T-cell (primary cell): ENCODE measurements at regions not wholly inside any gene's neighbourhood (a gene's known extent, or its start where the extent isn't known, plus 50 kb on each side); places are given as distances from the start of the nearest gene placed in this dataset.
"Not testable (repeated sequence)": the region's sequence is repeated elsewhere in the genome, so short reads cannot be mapped to it uniquely, and the experiment has no call there.

Experiments
- ATAC-seq, 4 experiments: fragments of 200-7000 bp in 3 of 4; fragments of 150-1000 bp in 1 of 4; cut with Tn5 transposase; replicated peaks in 1 of 4; 1 replicate in 3 of 4; 2 replicates in 1 of 4; pipeline ENCODE4 v1.10.0; 2021; ENCODE audit warnings: moderate library complexity in 3 of 4, mild to moderate bottlenecking in 2 of 4, moderate number of reproducible peaks in 1 of 4
- CTCF ChIA-PET, 2 donors: fragments of 300-600 bp; sonication (Branson Sonifier 250); formaldehyde crosslinking; loops; one replicate each; lab custom pipeline; 2022; ENCODE audit warnings: antibody characterized with exemption in 2 of 2; lab: Charles Lee
- POLR2A ChIA-PET, 2 donors: fragments of 300-600 bp; sonication (Branson Sonifier 250); formaldehyde crosslinking; loops; one replicate each; lab custom pipeline; 2022; ENCODE audit warnings: antibody characterized with exemption in 2 of 2; lab: Charles Lee
- DNase-seq, 35 experiments: peaks; one replicate each; pipeline versions ENCODE4 v3.0.0 to v3.0.0-alpha.2; 2013 to 2023
- H3K27ac ChIP-seq: one replicate; pipeline ENCODE4 v1.5.1; 2013; ENCODE audit warnings: low read length
- H3K27me3 ChIP-seq, 2 experiments: replicated peaks in 1 of 2; 1 replicate in 1 of 2; 2 replicates in 1 of 2; pipeline versions ENCODE4 v1.6.1 to v1.7.0; 2013; ENCODE audit warnings: low read length in 1 of 2, mixed read lengths in 1 of 2; ENCODE audit not compliant: control insufficient read depth in 2 of 2, insufficient read depth in 2 of 2; ENCODE audit errors: extremely low read depth in 1 of 2
- H3K36me3 ChIP-seq, 2 donors: 1 replicate in 1 of 2; 2 replicates in 1 of 2; pipeline versions ENCODE4 v1.6.1 to v1.7.0; 2013; ENCODE audit warnings: low read length in 1 of 2; ENCODE audit not compliant: control insufficient read depth in 2 of 2, insufficient read depth in 1 of 2; ENCODE audit errors: extremely low read depth in 1 of 2
- H3K4me1 ChIP-seq, 2 experiments: 1 replicate in 1 of 2; 2 replicates in 1 of 2; pipeline versions ENCODE4 v1.6.1 to v1.7.0; 2013; ENCODE audit warnings: low read length in 2 of 2, mixed read lengths in 1 of 2; ENCODE audit not compliant: insufficient read depth in 2 of 2, control insufficient read depth in 1 of 2; ENCODE audit errors: extremely low read depth in 1 of 2
- H3K4me3 ChIP-seq, 2 donors: 1 replicate in 1 of 2; 2 replicates in 1 of 2; pipeline versions ENCODE4 v1.5.1 to v1.7.0; 2013; ENCODE audit warnings: mild to moderate bottlenecking in 2 of 2, low read length in 1 of 2, moderate library complexity in 1 of 2; ENCODE audit not compliant: control insufficient read depth in 1 of 2; ENCODE audit errors: extremely low read depth in 1 of 2
- H3K9me3 ChIP-seq: 2 replicates; pipeline ENCODE4 v1.7.0; 2013
- H3K27ac Mint-ChIP-seq, 2 donors: one replicate each; pipeline ENCODE4 v1.8.0; 2020 to 2021; ENCODE audit warnings: mild to moderate bottlenecking in 2 of 2, mixed read lengths in 2 of 2
- H3K27me3 Mint-ChIP-seq, 2 donors: one replicate each; pipeline ENCODE4 v1.8.0; 2021 to 2022; ENCODE audit warnings: mixed read lengths in 2 of 2
- H3K36me3 Mint-ChIP-seq: one replicate; pipeline ENCODE4 v1.8.0; 2021; ENCODE audit warnings: mixed read lengths
- H3K4me1 Mint-ChIP-seq, 3 donors: one replicate each; pipeline ENCODE4 v1.8.0; 2020 to 2022; ENCODE audit warnings: mixed read lengths in 3 of 3, mild to moderate bottlenecking in 1 of 3
- H3K4me3 Mint-ChIP-seq, 3 donors: one replicate each; pipeline ENCODE4 v1.8.0; 2020 to 2022; ENCODE audit warnings: mild to moderate bottlenecking in 3 of 3, mixed read lengths in 3 of 3, moderate library complexity in 3 of 3
- H3K9me3 Mint-ChIP-seq, 3 donors: one replicate each; pipeline ENCODE4 v1.8.0; 2020 to 2022; ENCODE audit warnings: mixed read lengths in 3 of 3
- WGBS: methylation state at CpG from one replicate; pipeline ENCODE4 v1.1.5; 2013; ENCODE audit warnings: missing lambda C conversion rate; ENCODE audit not compliant: insufficient coverage; 5-methylcytosine and 5-hydroxymethylcytosine counted together

GRCh38 chr2:130268333-130268732, 70.1 kb upstream of the TUBA3E start:
- H3K36me3 Mint-ChIP-seq, H3K4me3 Mint-ChIP-seq, H3K27ac ChIP-seq, H3K4me1 Mint-ChIP-seq, H3K4me3 ChIP-seq, H3K4me1 ChIP-seq, DNase-seq, H3K27ac Mint-ChIP-seq, CTCF ChIA-PET, POLR2A ChIA-PET, ATAC-seq, H3K9me3 ChIP-seq, H3K36me3 ChIP-seq: not testable (repeated sequence)
- WGBS = 87% methylated on average over 2 of the region's 9 CpGs
- Mint-ChIP-seq H3K27me3 (peaks cover under 1 to 19% of the 10 kb centered on the region in 2 donors), H3K9me3 (peaks cover 9 to 18% (median 11%) of the 10 kb centered on the region in 3 donors)
- peaks cover 0 to 15% of the 10 kb centered on the region in 2 experiments for H3K27me3 ChIP-seq

- H3K36me3 Mint-ChIP-seq, H3K4me3 Mint-ChIP-seq, H3K4me1 Mint-ChIP-seq, H3K4me3 ChIP-seq, H3K9me3 ChIP-seq, H3K27ac Mint-ChIP-seq, H3K36me3 ChIP-seq, DNase-seq, H3K27ac ChIP-seq, ATAC-seq, H3K4me1 ChIP-seq, CTCF ChIA-PET, POLR2A ChIA-PET: not testable (repeated sequence)
- WGBS = 33% methylated on average over 2 of the region's 4 CpGs
- peaks cover 0 to 15% of the 10 kb centered on the region in 2 experiments for H3K27me3 ChIP-seq
- Mint-ChIP-seq H3K9me3 (peaks cover 9 to 18% (median 11%) of the 10 kb centered on the region in 3 donors), H3K27me3 (peaks cover 7 to 22% of the 10 kb centered on the region in 2 donors)
Measured at GRCh38 chr2:130267572-130267971, 69.3 kb upstream of the TUBA3E start.

- CTCF ChIA-PET, POLR2A ChIA-PET: not testable (repeated sequence)
Measured at GRCh38 chr2:130266836-130267235, 68.6 kb upstream of the TUBA3E start.

GRCh38 chr2:130265570-130266247, 67.5 kb upstream of the TUBA3E start:
- DNase-seq, ATAC-seq, H3K4me1 Mint-ChIP-seq, POLR2A ChIA-PET, H3K27ac ChIP-seq, H3K4me1 ChIP-seq, CTCF ChIA-PET, H3K4me3 Mint-ChIP-seq, H3K27ac Mint-ChIP-seq, H3K36me3 Mint-ChIP-seq, H3K4me3 ChIP-seq, H3K9me3 ChIP-seq, H3K36me3 ChIP-seq, H3K9me3 Mint-ChIP-seq: not testable (repeated sequence)
- WGBS = 94% methylated on average over 5 of the region's 12 CpGs
- H3K27me3 Mint-ChIP-seq = peaks cover 14 to 35% of the 10 kb centered on the region in 2 donors
- peaks cover 0 to 19% of the 10 kb centered on the region in 2 experiments for H3K27me3 ChIP-seq

More at GRCh38 chr2:130266836-130267235, 68.6 kb upstream of the TUBA3E start:
- H3K36me3 Mint-ChIP-seq, H3K9me3 ChIP-seq, H3K4me3 ChIP-seq, H3K27ac ChIP-seq, H3K27ac Mint-ChIP-seq, H3K4me3 Mint-ChIP-seq, H3K4me1 Mint-ChIP-seq, H3K4me1 ChIP-seq, ATAC-seq, DNase-seq, H3K36me3 ChIP-seq: not testable (repeated sequence)
- WGBS = 78% methylated on average over 4 of the region's 7 CpGs
- peaks cover 0 to 17% of the 10 kb centered on the region in 2 experiments for H3K27me3 ChIP-seq
- H3K9me3 Mint-ChIP-seq = peaks cover 9 to 18% (median 11%) of the 10 kb centered on the region in 3 donors
- H3K27me3 Mint-ChIP-seq = peaks cover 9 to 25% of the 10 kb centered on the region in 2 donors

- H3K36me3 Mint-ChIP-seq, H3K27ac ChIP-seq, ATAC-seq, H3K27ac Mint-ChIP-seq, CTCF ChIA-PET, H3K9me3 Mint-ChIP-seq, H3K4me1 Mint-ChIP-seq, DNase-seq, H3K4me3 ChIP-seq, H3K36me3 ChIP-seq, POLR2A ChIA-PET, H3K9me3 ChIP-seq, H3K4me1 ChIP-seq, H3K4me3 Mint-ChIP-seq: not testable (repeated sequence)
- peaks cover 0 to 24% of the 10 kb centered on the region in 2 experiments for H3K27me3 ChIP-seq
- peaks cover 19 to 38% of the 10 kb centered on the region in 2 donors for H3K27me3 Mint-ChIP-seq
- WGBS = 73% methylated on average over 9 of the region's 9 CpGs
Measured at GRCh38 chr2:130264901-130265320, 66.7 kb upstream of the TUBA3E start.

- H3K36me3 ChIP-seq = no peaks in the 10 kb centered on the region
- H3K4me3 ChIP-seq = no peak overlapping the region
- Mint-ChIP-seq H3K9me3 (no peaks in the 10 kb centered on the region), H3K4me3 (no peak overlapping the region), H3K27ac (no peak overlapping the region), H3K36me3 (no peaks in the 10 kb centered on the region), H3K27me3 (peaks cover 19 to 38% of the 10 kb centered on the region in 2 donors), H3K4me1 (no peaks in the 10 kb centered on the region)
- no peaks in the 10 kb centered on the region for H3K9me3 ChIP-seq
- peaks cover 0 to 24% of the 10 kb centered on the region in 2 experiments for H3K27me3 ChIP-seq
- 60% methylated on average over 5 of the region's 5 CpGs for WGBS
- H3K27ac ChIP-seq = no peak overlapping the region
- DNase-seq = no peak
- ATAC-seq = no peak
- H3K4me1 ChIP-seq = no peaks in the 10 kb centered on the region
- CTCF ChIA-PET = no interaction called here
- POLR2A ChIA-PET = no interaction called here
Measured at GRCh38 chr2:130264501-130264900, 66.3 kb upstream of the TUBA3E start.
